ENCODE measurements at regions not wholly inside any gene's neighbourhood (a gene's known extent, or its start where the extent isn't known, plus 50 kb on each side); places are given as distances from the start of the nearest gene placed in this dataset.

DNA sequence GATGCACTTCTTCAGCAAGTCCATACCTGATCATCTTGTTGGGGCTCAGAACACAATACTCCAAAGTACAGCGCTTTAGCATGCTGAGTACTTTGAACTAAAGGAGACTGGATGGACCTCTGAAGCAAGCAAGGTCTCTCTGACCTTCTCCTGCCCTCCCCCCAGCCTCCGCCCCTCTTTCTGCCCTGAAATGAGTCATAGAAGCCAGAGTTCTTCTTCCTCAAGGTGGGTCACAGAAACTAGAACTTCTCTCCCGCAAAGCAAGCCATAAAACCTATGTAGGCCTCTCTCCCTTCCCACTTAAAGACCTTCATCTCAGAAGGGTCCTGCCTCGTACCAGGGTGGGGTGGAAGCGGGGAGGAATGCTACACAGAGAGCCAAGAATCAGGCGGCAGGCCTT lies 230.5 kb upstream of the PROK2 start:
- Mint-ChIP-seq H3K4me1 (ENCODE audit: low read depth, unreplicated experiment) (peaks cover 6% of the 10 kb centered on the region), H3K36me3 (ENCODE audit: unreplicated experiment) (no peaks in the 10 kb centered on the region), H3K27ac (ENCODE audit: unreplicated experiment) (no peak overlapping the region), H3K4me3 (ENCODE audit: unreplicated experiment) (no peak overlapping the region), H3K9me3 (ENCODE audit: unreplicated experiment) (no peaks in the 10 kb centered on the region), H3K27me3 (ENCODE audit: unreplicated experiment) (peaks cover 1% of the 10 kb centered on the region)
- TF ChIP-seq, protein P1, sequence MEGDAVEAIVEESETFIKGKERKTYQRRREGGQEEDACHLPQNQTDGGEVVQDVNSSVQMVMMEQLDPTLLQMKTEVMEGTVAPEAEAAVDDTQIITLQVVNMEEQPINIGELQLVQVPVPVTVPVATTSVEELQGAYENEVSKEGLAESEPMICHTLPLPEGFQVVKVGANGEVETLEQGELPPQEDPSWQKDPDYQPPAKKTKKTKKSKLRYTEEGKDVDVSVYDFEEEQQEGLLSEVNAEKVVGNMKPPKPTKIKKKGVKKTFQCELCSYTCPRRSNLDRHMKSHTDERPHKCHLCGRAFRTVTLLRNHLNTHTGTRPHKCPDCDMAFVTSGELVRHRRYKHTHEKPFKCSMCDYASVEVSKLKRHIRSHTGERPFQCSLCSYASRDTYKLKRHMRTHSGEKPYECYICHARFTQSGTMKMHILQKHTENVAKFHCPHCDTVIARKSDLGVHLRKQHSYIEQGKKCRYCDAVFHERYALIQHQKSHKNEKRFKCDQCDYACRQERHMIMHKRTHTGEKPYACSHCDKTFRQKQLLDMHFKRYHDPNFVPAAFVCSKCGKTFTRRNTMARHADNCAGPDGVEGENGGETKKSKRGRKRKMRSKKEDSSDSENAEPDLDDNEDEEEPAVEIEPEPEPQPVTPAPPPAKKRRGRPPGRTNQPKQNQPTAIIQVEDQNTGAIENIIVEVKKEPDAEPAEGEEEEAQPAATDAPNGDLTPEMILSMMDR (IDR thresholded peaks at IDR 0.05; ENCODE audit: partially characterized antibody, unreplicated experiment), result no peak
- DNase-seq, result no peak

DNA sequence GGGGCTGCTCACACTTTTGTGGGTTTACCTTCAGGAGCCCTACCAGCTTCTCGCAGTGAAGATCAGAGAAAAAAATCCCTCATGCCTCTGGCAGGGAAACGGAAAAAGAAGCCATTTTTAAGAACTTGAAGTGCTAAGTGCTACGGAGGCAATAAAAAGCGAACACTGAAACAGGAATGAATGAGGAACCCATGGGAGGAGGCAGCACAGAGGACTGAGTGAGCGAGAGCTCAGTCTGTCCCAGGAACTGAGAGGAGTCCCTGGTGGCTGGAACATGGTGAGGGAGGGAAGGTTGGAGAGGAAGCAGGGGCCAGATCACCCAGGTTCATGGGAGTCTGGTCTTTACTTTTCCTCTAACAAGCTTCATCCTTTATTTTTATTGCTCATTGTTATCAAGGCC lies 228.1 kb upstream of the PROK2 start:
- Mint-ChIP-seq H3K36me3 (ENCODE audit: unreplicated experiment) (no peaks in the 10 kb centered on the region), H3K27me3 (ENCODE audit: unreplicated experiment) (peaks cover 3% of the 10 kb centered on the region), H3K9me3 (ENCODE audit: unreplicated experiment) (no peaks in the 10 kb centered on the region), H3K27ac (ENCODE audit: unreplicated experiment) (no peak overlapping the region), H3K4me3 (ENCODE audit: unreplicated experiment) (no peak overlapping the region), H3K4me1 (ENCODE audit: low read depth, unreplicated experiment) (peaks cover 6% of the 10 kb centered on the region)
- DNase-seq, result no peak
- TF ChIP-seq, protein P1 (IDR thresholded peaks at IDR 0.05; ENCODE audit: partially characterized antibody, unreplicated experiment), result no peak

DNA sequence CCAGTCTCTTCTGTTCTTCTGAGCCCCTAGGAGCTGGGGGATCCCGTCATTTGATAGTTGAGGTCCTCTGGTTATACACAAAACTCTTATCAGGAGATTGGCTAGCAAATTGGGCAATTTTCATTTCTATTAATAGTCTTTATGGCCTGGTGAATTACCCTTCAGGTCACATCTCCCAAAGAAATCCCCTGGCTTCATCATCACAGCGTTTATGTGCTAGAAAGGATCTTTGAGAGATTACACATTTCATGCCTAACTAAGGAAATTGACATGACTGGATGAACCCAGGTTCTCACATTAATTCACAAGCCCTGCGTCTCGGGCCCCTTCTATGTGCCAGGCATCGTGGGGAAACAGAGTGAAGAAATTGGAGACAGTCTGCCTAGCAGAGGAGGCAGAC lies 227.4 kb upstream of the PROK2 start:
- H3K4me1 Mint-ChIP-seq (ENCODE audit: low read depth, unreplicated experiment), result peaks cover 6% of the 10 kb centered on the region
- no peak for DNase-seq
- TF ChIP-seq, protein P1 (IDR thresholded peaks at IDR 0.05; ENCODE audit: partially characterized antibody, unreplicated experiment), result no peak
- no peak overlapping the region for H3K27ac Mint-ChIP-seq (ENCODE audit: unreplicated experiment)
- no peak overlapping the region for H3K4me3 Mint-ChIP-seq (ENCODE audit: unreplicated experiment)
- H3K36me3 Mint-ChIP-seq (ENCODE audit: unreplicated experiment), result peaks cover 4% of the 10 kb centered on the region
- no peaks in the 10 kb centered on the region for H3K9me3 Mint-ChIP-seq (ENCODE audit: unreplicated experiment)
- H3K27me3 Mint-ChIP-seq (ENCODE audit: unreplicated experiment), result peaks cover 3% of the 10 kb centered on the region

DNA sequence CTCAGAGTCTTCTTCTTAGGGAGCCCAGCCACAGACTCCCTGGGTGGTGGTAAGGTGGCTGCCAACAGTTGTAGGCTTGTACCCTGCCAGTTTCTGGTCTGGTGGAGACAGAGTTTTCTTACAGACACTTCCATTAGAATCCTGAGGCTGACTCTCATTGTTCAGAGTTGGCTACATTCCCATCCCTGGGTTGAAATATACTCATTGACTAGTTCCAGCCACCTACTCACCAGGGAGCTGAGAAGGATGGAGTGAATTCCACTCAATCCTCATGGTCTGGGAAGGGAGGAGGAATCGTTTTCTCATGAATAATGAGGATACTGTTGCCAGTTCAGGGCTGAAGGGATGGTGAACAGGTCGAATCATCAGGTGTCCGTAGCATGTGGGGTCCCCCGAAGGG lies 226.5 kb upstream of the PROK2 start:
- no peak for DNase-seq
- peaks cover 12% of the 10 kb centered on the region for H3K36me3 Mint-ChIP-seq (ENCODE audit: unreplicated experiment)
- peaks cover 2% of the 10 kb centered on the region for H3K27me3 Mint-ChIP-seq (ENCODE audit: unreplicated experiment)
- H3K9me3 Mint-ChIP-seq (ENCODE audit: unreplicated experiment), result peaks cover 2% of the 10 kb centered on the region
- peaks cover 6% of the 10 kb centered on the region for H3K4me1 Mint-ChIP-seq (ENCODE audit: low read depth, unreplicated experiment)
- TF ChIP-seq, protein P1 (IDR thresholded peaks at IDR 0.05; ENCODE audit: partially characterized antibody, unreplicated experiment), result no peak
- no peak overlapping the region for H3K4me3 Mint-ChIP-seq (ENCODE audit: unreplicated experiment)
- H3K27ac Mint-ChIP-seq (ENCODE audit: unreplicated experiment), result no peak overlapping the region

DNA sequence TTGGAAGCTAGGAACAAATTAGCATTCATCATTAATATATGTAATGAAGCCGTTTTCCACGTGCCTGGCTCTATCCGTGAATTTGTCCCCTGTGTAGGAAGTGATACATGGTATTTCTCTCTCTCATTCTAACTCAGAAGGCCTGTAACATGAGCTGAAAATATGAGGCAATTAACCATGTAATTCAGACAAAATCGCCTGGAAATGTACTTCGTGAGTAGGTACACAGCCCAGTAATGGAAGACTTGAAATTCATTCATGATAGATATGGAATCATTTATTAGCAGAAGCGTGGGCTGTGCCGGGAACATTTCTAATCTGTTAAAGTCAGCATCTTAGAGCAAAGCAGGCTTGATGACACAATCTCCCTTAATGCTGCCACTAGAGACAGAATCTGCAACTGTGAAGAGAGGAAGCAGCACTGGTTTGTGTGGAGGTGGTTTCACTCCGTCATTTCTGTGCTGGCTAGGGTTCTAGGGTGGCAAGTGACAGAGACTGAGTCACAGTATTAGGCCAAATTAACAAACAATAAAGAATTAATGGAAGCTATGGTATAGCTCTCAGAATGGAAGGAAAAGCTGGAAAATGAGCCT lies 225.0 kb upstream of the PROK2 start:
- no peak for DNase-seq
- Mint-ChIP-seq H3K27ac (ENCODE audit: unreplicated experiment) (no peak overlapping the region), H3K27me3 (ENCODE audit: unreplicated experiment) (peaks cover 4% of the 10 kb centered on the region), H3K4me3 (ENCODE audit: unreplicated experiment) (no peak overlapping the region), H3K36me3 (ENCODE audit: unreplicated experiment) (peaks cover 13% of the 10 kb centered on the region), H3K9me3 (ENCODE audit: unreplicated experiment) (peaks cover 2% of the 10 kb centered on the region), H3K4me1 (ENCODE audit: low read depth, unreplicated experiment) (peaks cover 6% of the 10 kb centered on the region)
- TF ChIP-seq, protein P1 (IDR thresholded peaks at IDR 0.05; ENCODE audit: partially characterized antibody, unreplicated experiment), result no peak

All from glutamatergic neuron (in vitro differentiated cells).